ENCODE measurements at regions not wholly inside any gene's neighbourhood (a gene's known extent, or its start where the extent isn't known, plus 50 kb on each side); places are given as distances from the start of the nearest gene placed in this dataset.

DNA sequence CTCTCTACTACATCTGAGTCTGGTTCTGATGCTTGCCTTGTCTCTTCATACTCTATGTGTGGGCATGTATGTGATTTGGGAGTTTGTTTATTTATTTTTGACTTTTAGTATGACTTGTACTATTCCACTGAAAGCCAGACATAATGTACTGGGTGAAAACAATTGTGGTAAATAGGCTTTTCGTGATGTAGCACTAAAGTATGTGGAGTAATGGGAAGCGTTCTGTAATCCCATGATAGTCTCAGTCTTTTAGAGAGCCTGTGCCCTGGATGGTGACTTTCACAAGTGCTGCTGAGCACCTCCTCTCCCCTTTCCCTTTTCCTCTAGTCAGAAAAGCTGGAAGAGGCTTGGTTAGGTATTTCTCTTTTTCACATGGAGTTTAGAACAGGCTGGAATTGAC lies 85.8 kb upstream of the S1PR3 start:
- in situ Hi-C loops (cut with MboI) = no loop called here
- no peaks in the 10 kb centered on the region for H4K20me1 ChIP-seq (ENCODE audit: control insufficient read depth, insufficient read depth)
- H3K9me3 ChIP-seq (replicated peaks; ENCODE audit: control insufficient read depth, insufficient read depth, low read length) = no peaks in the 10 kb centered on the region
- no peak overlapping the region for H3K4me3 ChIP-seq
- ChIA-PET CTCF (no interaction called here), POLR2A (no interaction called here), RAD21 (ENCODE audit: unreplicated experiment) (no interaction called here), SMC1A (ENCODE audit: uncharacterized antibody, unreplicated experiment) (no interaction called here)
- no peak overlapping the region for H3K4me2 ChIP-seq (ENCODE audit: control insufficient read depth, insufficient read depth)
- no TSS peak for BruUV-seq (replicated peaks)
- no peaks in the 10 kb centered on the region for H3K4me1 ChIP-seq (ENCODE audit: control insufficient read depth, insufficient read depth, low read length)
- H3K9ac ChIP-seq (ENCODE audit: control insufficient read depth, insufficient read depth, low read length) = no peak overlapping the region
- ATAC-seq (no peak), FAIRE-seq (no peak), DNase-seq (ENCODE audit: low read depth, low spot score) (no peak)
- no peaks in the 10 kb centered on the region for H3K27me3 ChIP-seq (replicated peaks in 1 of 2; ENCODE audit: control insufficient read depth in 2 of 2, insufficient read depth in 2 of 2, low read length in 1 of 2)
- no peaks in the 10 kb centered on the region for H3K36me3 ChIP-seq (ENCODE audit: control insufficient read depth in 2 of 2, insufficient read depth in 2 of 2, low read length in 1 of 2)
- H2AFZ ChIP-seq (ENCODE audit: control insufficient read depth, low read depth, low read length) = no peak overlapping the region
- H3K27ac ChIP-seq (ENCODE audit: control insufficient read depth, insufficient read depth) = no peak overlapping the region
- WGBS (ENCODE audit: insufficient coverage, insufficient replicate concordance, low lambda C conversion rate, missing lambda C conversion rate) = 15% methylated on average over 2 of the region's 2 CpGs
- intact Hi-C loops (cut with micrococcal nuclease; ENCODE audit: unreplicated experiment) = no loop called here
- no peaks in the 10 kb centered on the region for H3K79me2 ChIP-seq (ENCODE audit: control insufficient read depth, insufficient read depth, low read length)
- TF ChIP-seq POLR2AphosphoS5 (IDR thresholded peaks at IDR 0.05; ENCODE audit: low read length) (no peak), TCF3 (IDR thresholded peaks at IDR 0.05; ENCODE audit: borderline replicate concordance, insufficient read depth, low read depth, low read length) (no peak), ZNF274 (IDR thresholded peaks at IDR 0.05; ENCODE audit: insufficient read depth, insufficient read length) (no peak), SRF (IDR thresholded peaks at IDR 0.05; ENCODE audit: low read depth in 2 of 2, low read length in 2 of 2) (no peak), STAT3 (IDR thresholded peaks at IDR 0.05; ENCODE audit: low read depth, low read length) (no peak), BMI1 (IDR thresholded peaks at IDR 0.05; ENCODE audit: borderline replicate concordance) (no peak), E2F8 (IDR thresholded peaks at IDR 0.05; ENCODE audit: low read depth, partially characterized antibody) (no peak), BHLHE40 (IDR thresholded peaks at IDR 0.05; ENCODE audit: borderline replicate concordance in 1 of 2, low read depth in 2 of 2, low read length in 1 of 2) (no peak), POLR2A (IDR thresholded peaks at IDR 0.05; ENCODE audit: low read depth, low read length) (no peak), CUX1 (IDR thresholded peaks at IDR 0.05; ENCODE audit: insufficient replicate concordance, low read depth, low read length) (no peak), NFYA (IDR thresholded peaks at IDR 0.05; ENCODE audit: borderline replicate concordance, low read depth, low read length) (no peak), WRNIP1 (IDR thresholded peaks at IDR 0.05; ENCODE audit: borderline replicate concordance, low read depth, low read length) (no peak), ZNF217 (IDR thresholded peaks at IDR 0.05) (no peak), CEBPB (IDR thresholded peaks at IDR 0.05; ENCODE audit: borderline replicate concordance in 1 of 2, low read depth in 2 of 2, low read length in 2 of 2) (no peak)
- TF ChIP-seq, protein P1, sequence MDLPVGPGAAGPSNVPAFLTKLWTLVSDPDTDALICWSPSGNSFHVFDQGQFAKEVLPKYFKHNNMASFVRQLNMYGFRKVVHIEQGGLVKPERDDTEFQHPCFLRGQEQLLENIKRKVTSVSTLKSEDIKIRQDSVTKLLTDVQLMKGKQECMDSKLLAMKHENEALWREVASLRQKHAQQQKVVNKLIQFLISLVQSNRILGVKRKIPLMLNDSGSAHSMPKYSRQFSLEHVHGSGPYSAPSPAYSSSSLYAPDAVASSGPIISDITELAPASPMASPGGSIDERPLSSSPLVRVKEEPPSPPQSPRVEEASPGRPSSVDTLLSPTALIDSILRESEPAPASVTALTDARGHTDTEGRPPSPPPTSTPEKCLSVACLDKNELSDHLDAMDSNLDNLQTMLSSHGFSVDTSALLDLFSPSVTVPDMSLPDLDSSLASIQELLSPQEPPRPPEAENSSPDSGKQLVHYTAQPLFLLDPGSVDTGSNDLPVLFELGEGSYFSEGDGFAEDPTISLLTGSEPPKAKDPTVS (IDR thresholded peaks at IDR 0.05; ENCODE audit: low read depth, low read length) = no peak
